AG04449 (cell line): ENCODE measurements at regions not wholly inside any gene's neighbourhood (a gene's known extent, or its start where the extent isn't known, plus 50 kb on each side); places are given as distances from the start of the nearest gene placed in this dataset.
A peak's percentile ranks its signal among the peaks of the same experiment; 100 is the strongest.

Experiments
- CTCF ChIA-PET: fragments of 350-600 bp; formaldehyde crosslinking; extraction: SDS; loops from one replicate; lab custom pipeline; 2021; ENCODE audit warnings: antibody characterized with exemption; lab: Yijun Ruan, JAX
- POLR2A ChIA-PET: fragments of 400-600, 350-600 bp; formaldehyde crosslinking; extraction: SDS; loops from one replicate; lab custom pipeline; 2020; ENCODE audit warnings: antibody characterized with exemption, inconsistent platforms; lab: Yijun Ruan, JAX
- DNase-seq: peaks from one replicate; pipeline ENCODE4 v3.0.0-alpha.2; 2010; ENCODE audit warnings: low read depth, low spot score
- H3K4me3 ChIP-seq: 2 replicates; pipeline ENCODE4 v1.5.1; 2011; ENCODE audit warnings: low read depth, mild to moderate bottlenecking, control low read depth, low read length
- TF ChIP-seq, protein P1 (sequence below): IDR thresholded peaks from one replicate; pipeline ENCODE4 v1.5.1; 2011; ENCODE audit warnings: mild to moderate bottlenecking, moderate library complexity, low read length, control low read depth, inconsistent platforms; ENCODE audit not compliant: insufficient read depth; ENCODE audit errors: missing control alignments

DNA sequence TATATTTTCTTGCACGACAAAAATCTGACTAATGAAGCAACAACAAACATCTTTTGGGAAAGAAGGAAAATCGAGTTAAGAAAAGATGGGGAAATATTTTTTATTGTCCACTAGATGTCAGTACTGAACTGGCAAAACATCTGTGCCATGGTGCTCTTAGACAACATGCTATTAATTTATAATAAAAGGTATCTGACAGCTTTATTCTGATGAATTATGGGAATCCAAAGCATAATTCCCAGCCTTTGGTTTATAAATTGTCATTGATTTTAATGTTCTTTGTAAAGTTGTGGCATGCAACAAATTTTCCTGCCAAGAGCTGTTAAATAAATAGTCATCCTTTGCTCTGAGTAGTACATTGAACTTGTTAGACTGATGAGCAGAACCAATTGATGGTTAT, 231.2 kb downstream of the ETNK1 start:
- ChIA-PET POLR2A (no interaction called here), CTCF (interaction anchor here (0.6 to 4.9 kb wide), 13 partner anchors 9 to 204 kb away, joined by 3 to 36 read pairs (median 4); no protein-coding TSS in a partner anchor)
- H3K4me3 ChIP-seq, result no peak overlapping the region
- DNase-seq, result peak; percentile 3
- TF ChIP-seq, protein P1, sequence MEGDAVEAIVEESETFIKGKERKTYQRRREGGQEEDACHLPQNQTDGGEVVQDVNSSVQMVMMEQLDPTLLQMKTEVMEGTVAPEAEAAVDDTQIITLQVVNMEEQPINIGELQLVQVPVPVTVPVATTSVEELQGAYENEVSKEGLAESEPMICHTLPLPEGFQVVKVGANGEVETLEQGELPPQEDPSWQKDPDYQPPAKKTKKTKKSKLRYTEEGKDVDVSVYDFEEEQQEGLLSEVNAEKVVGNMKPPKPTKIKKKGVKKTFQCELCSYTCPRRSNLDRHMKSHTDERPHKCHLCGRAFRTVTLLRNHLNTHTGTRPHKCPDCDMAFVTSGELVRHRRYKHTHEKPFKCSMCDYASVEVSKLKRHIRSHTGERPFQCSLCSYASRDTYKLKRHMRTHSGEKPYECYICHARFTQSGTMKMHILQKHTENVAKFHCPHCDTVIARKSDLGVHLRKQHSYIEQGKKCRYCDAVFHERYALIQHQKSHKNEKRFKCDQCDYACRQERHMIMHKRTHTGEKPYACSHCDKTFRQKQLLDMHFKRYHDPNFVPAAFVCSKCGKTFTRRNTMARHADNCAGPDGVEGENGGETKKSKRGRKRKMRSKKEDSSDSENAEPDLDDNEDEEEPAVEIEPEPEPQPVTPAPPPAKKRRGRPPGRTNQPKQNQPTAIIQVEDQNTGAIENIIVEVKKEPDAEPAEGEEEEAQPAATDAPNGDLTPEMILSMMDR, result peak; percentile 11

DNA sequence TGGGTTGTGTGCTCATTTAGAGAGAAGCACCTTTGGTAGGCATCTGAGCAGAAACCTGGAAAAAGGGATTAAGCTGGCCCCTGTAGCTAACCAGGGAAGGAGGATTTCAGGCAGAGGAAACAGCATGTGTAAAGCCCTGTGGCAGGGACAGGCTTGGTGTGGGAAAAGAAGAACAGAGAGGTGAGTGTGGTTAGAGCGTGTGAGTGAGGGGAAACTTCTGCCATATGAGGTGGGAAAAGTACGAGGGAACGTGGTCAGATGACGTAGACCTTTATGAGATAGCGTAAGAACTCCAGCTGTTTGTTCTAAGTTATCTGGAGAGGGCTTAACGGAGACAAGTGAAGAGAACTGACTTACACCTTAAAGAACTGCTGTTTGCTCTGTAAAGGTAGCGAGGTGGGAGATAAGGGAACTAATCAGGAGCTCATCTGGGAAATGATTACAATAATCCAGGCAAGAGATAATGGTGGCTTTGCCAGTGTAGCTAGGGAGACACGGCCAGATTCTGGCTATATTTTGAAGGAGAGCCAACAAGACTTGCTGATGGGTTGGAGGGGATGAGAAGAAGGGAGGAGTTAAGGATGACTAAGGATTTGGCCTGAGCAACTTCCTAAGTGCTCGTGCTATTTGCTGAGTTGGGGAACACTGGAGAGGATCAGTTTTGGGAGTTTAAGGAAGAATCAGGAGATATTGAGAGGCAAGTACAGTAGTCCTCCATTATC, 234.0 kb downstream of the ETNK1 start:
- ChIA-PET CTCF (interaction anchor here (1.9 kb wide), 1 partner anchor 9 kb away, joined by 4 read pairs; no protein-coding TSS in a partner anchor), POLR2A (no interaction called here)
- no peak overlapping the region for H3K4me3 ChIP-seq
- TF ChIP-seq, protein P1, result no peak
- no peak for DNase-seq

DNA sequence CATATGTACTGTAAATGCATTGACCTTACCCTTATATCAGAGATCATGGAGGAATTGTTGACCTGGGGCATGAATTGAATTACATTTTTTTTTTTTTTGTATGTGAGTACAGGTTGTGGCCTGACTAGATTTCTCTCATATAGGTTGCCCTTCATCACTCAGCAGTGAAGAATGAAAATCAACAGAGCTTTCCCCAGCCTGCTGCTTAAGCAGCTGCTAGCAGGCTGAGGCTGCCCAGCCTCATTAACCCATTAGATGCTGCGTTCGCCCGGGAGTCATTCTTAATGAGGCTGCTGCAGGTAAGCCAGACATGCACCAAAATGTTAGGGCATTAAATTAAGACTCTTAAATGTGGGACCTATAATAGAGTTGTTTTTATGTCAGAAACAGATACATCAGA, 236.0 kb downstream of the ETNK1 start:
- no peak overlapping the region for H3K4me3 ChIP-seq
- CTCF ChIA-PET, result no interaction called here
- DNase-seq, result no peak
- POLR2A ChIA-PET, result no interaction called here
- TF ChIP-seq, protein P1, result no peak

DNA sequence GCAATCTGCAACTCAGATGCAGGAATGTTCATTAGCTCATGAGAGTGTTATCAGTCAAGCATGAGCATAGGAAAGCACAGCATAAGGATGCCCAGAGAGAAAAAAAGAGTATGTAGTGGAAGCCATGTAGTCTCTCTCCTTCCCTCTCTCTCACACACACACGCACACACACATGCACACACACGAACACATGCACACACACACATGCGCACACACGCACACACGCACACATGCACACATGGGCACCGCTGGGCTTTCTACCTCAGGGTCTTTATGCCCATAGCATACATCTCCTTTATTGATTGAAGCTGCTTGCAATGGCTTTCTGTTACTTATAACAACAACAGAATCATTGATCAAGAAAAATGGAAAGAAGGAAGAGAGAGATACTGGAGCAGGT, 240.9 kb downstream of the ETNK1 start:
- no peak for DNase-seq
- TF ChIP-seq, protein P1, result no peak
- CTCF ChIA-PET, result interaction anchor here (1.6 kb wide), 1 partner anchor 10 kb away, joined by 5 read pairs; no protein-coding TSS in a partner anchor
- POLR2A ChIA-PET, result no interaction called here
- H3K4me3 ChIP-seq, result no peak overlapping the region

DNA sequence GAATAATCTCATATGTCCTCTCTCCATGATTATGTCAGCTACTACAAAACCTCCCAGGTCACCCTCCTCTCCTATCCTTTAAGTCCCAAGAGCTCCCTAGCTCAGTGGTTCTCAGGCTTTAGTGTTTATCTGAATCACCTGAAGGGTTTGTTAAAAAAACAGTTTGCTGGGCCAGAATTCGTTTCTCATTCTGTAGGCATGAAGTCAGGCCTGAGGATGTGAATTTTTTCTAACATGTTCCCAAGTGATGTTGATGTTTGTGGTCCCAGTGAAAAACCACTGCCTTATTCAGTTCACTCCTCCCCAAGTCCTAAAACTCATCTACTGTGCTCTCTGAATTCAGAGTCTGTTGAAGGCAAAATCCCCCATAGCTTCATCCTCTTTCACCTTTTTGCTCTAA, 241.4 kb downstream of the ETNK1 start:
- TF ChIP-seq, protein P1, result no peak
- POLR2A ChIA-PET, result no interaction called here
- CTCF ChIA-PET, result interaction anchor here (1.6 kb wide), 1 partner anchor 10 kb away, joined by 5 read pairs; no protein-coding TSS in a partner anchor
- DNase-seq, result no peak
- no peak overlapping the region for H3K4me3 ChIP-seq

DNA sequence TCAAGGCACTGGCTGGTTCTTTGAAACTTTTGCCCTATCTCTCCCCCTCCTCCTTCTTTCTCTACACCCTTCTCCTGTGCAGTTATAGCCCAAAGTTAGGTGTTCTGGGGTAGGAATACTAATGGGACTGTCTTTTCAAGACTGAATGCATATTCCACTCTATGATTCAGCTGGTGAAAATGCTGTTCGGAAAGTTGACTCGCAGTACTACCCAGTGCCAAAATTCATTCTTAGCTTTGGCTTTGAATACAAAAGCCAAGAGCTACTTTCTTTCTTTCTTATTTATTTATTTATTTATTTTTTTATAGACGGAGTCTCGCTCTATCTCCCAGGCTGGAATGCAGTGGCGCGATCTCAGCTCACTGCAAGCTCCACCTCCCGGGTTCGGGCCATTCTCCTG, 249.2 kb downstream of the ETNK1 start:
- no peak overlapping the region for H3K4me3 ChIP-seq
- ChIA-PET CTCF (interaction anchor here (1.4 kb wide), 1 partner anchor 18 kb away, joined by 4 read pairs; no protein-coding TSS in a partner anchor), POLR2A (no interaction called here)
- TF ChIP-seq, protein P1, result no peak
- DNase-seq, result no peak
